ENCODE measurements at regions not wholly inside any gene's neighbourhood (a gene's known extent, or its start where the extent isn't known, plus 50 kb on each side); places are given as distances from the start of the nearest gene placed in this dataset.

- Histone ChIP-seq H3K27ac (no peak overlapping the region), H3K9ac (no peak overlapping the region), H3K36me3 (ENCODE audit: insufficient read depth) (no peaks in the 10 kb centered on the region), H2AFZ (ENCODE audit: low read depth) (no peak overlapping the region), H3K4me2 (no peak overlapping the region), H3K27me3 (ENCODE audit: insufficient read depth, low read depth) (no peaks in the 10 kb centered on the region), H3K4me1 (ENCODE audit: low read depth, poor library complexity, severe bottlenecking) (no peaks in the 10 kb centered on the region), H3K4me3 (IDR thresholded peaks at IDR 0.05; ENCODE audit: insufficient read depth, low read depth, low read length) (no peak overlapping the region), H3K79me2 (ENCODE audit: insufficient read depth, low read depth) (no peaks in the 10 kb centered on the region), H4K20me1 (ENCODE audit: insufficient read depth) (no peaks in the 10 kb centered on the region)
- no peak for TF ChIP-seq CTCF (conservative IDR thresholded peaks at IDR 0.05; ENCODE audit: low read depth, low read length)
Measured at GRCh38 chr18:61738488-61738887, 154.3 kb downstream of the RNF152 start.

GRCh38 chr18:61738042-61738441 is 154.8 kb downstream of the RNF152 start:
- no peak for TF ChIP-seq CTCF (conservative IDR thresholded peaks at IDR 0.05; ENCODE audit: low read depth, low read length)

GRCh38 chr18:61736133-61736532 is 156.7 kb downstream of the RNF152 start:
- Histone ChIP-seq H3K4me2 (no peak overlapping the region), H4K20me1 (ENCODE audit: insufficient read depth) (no peaks in the 10 kb centered on the region), H2AFZ (ENCODE audit: low read depth) (no peak overlapping the region), H3K27ac (no peak overlapping the region), H3K4me1 (ENCODE audit: low read depth, poor library complexity, severe bottlenecking) (no peaks in the 10 kb centered on the region), H3K79me2 (ENCODE audit: insufficient read depth, low read depth) (no peaks in the 10 kb centered on the region), H3K9ac (no peak overlapping the region), H3K4me3 (IDR thresholded peaks at IDR 0.05; ENCODE audit: insufficient read depth, low read depth, low read length) (no peak overlapping the region), H3K36me3 (ENCODE audit: insufficient read depth) (no peaks in the 10 kb centered on the region), H3K27me3 (ENCODE audit: insufficient read depth, low read depth) (no peaks in the 10 kb centered on the region)
- TF ChIP-seq CTCF (conservative IDR thresholded peaks at IDR 0.05; ENCODE audit: low read depth, low read length), result no peak

More at GRCh38 chr18:61738042-61738441, 154.8 kb downstream of the RNF152 start:
- Histone ChIP-seq H2AFZ (ENCODE audit: low read depth) (no peak overlapping the region), H3K9ac (no peak overlapping the region), H4K20me1 (ENCODE audit: insufficient read depth) (no peaks in the 10 kb centered on the region), H3K79me2 (ENCODE audit: insufficient read depth, low read depth) (no peaks in the 10 kb centered on the region), H3K36me3 (ENCODE audit: insufficient read depth) (no peaks in the 10 kb centered on the region), H3K4me3 (IDR thresholded peaks at IDR 0.05; ENCODE audit: insufficient read depth, low read depth, low read length) (no peak overlapping the region), H3K4me2 (no peak overlapping the region), H3K4me1 (ENCODE audit: low read depth, poor library complexity, severe bottlenecking) (no peaks in the 10 kb centered on the region), H3K27me3 (ENCODE audit: insufficient read depth, low read depth) (no peaks in the 10 kb centered on the region), H3K27ac (no peak overlapping the region)

GRCh38 chr18:61735564-61736102 is 157.2 kb downstream of the RNF152 start:
- Histone ChIP-seq H3K79me2 (ENCODE audit: insufficient read depth, low read depth) (no peaks in the 10 kb centered on the region), H3K27me3 (ENCODE audit: insufficient read depth, low read depth) (no peaks in the 10 kb centered on the region), H4K20me1 (ENCODE audit: insufficient read depth) (no peaks in the 10 kb centered on the region), H3K4me3 (IDR thresholded peaks at IDR 0.05; ENCODE audit: insufficient read depth, low read depth, low read length) (no peak overlapping the region), H3K9ac (no peak overlapping the region), H3K4me1 (ENCODE audit: low read depth, poor library complexity, severe bottlenecking) (no peaks in the 10 kb centered on the region), H3K36me3 (ENCODE audit: insufficient read depth) (no peaks in the 10 kb centered on the region), H3K27ac (no peak overlapping the region), H3K4me2 (no peak overlapping the region), H2AFZ (ENCODE audit: low read depth) (no peak overlapping the region)
- TF ChIP-seq CTCF (conservative IDR thresholded peaks at IDR 0.05; ENCODE audit: low read depth, low read length), result no peak
